Endodermal cell (in vitro differentiated cells): ENCODE measurements at regions not wholly inside any gene's neighbourhood (a gene's known extent, or its start where the extent isn't known, plus 50 kb on each side); places are given as distances from the start of the nearest gene placed in this dataset.

Experiments used
- DNase-seq: peaks from one replicate; pipeline ENCODE4 v3.0.0-alpha.2; 2017
- H3K27ac ChIP-seq: 2 replicates; pipeline ENCODE4 v1.5.1; 2013; ENCODE audit warnings: mild to moderate bottlenecking, low read depth, low read length, moderate library complexity
- H3K27me3 ChIP-seq: 2 replicates; pipeline ENCODE4 v1.6.1; 2013; ENCODE audit warnings: mild to moderate bottlenecking, low read length, moderate library complexity; ENCODE audit not compliant: insufficient read depth, control insufficient read depth, poor library complexity, severe bottlenecking
- H3K36me3 ChIP-seq: 2 replicates; pipeline ENCODE4 v1.7.0; 2013; ENCODE audit warnings: mild to moderate bottlenecking, low read length, moderate library complexity; ENCODE audit not compliant: control insufficient read depth, insufficient read depth
- H3K4me1 ChIP-seq: one replicate; pipeline ENCODE4 v1.7.0; 2013; ENCODE audit warnings: low read length; ENCODE audit not compliant: control insufficient read depth, insufficient read depth
- H3K4me3 ChIP-seq: 2 replicates; pipeline ENCODE4 v1.5.1; 2013; ENCODE audit warnings: mild to moderate bottlenecking, low read length, moderate library complexity
- H3K9ac ChIP-seq: 2 replicates; pipeline ENCODE4 v1.6.1; 2013; ENCODE audit warnings: mild to moderate bottlenecking, low read length, moderate library complexity; ENCODE audit not compliant: poor library complexity, severe bottlenecking; ENCODE audit errors: extremely low read depth
- H3K9me3 ChIP-seq: 2 replicates; pipeline ENCODE4 v1.6.1; 2013; ENCODE audit warnings: mild to moderate bottlenecking, low read length, moderate library complexity; ENCODE audit not compliant: control insufficient read depth
- H3K27ac Mint-ChIP-seq: 2 replicates; pipeline ENCODE4 v1.8.0; 2020; ENCODE audit warnings: mixed read lengths
- H3K27me3 Mint-ChIP-seq: 2 replicates; pipeline ENCODE4 v1.8.0; 2021; ENCODE audit warnings: mild to moderate bottlenecking, mixed read lengths; ENCODE audit not compliant: insufficient read depth
- H3K36me3 Mint-ChIP-seq: 2 replicates; pipeline ENCODE4 v1.8.0; 2020; ENCODE audit warnings: low read depth, mixed read lengths
- H3K4me1 Mint-ChIP-seq: 2 replicates; pipeline ENCODE4 v1.8.0; 2020; ENCODE audit warnings: mixed read lengths
- H3K4me3 Mint-ChIP-seq: 2 replicates; pipeline ENCODE4 v1.8.0; 2020; ENCODE audit warnings: mild to moderate bottlenecking, moderate library complexity, mixed read lengths
- H3K9me3 Mint-ChIP-seq: 2 replicates; pipeline ENCODE4 v1.8.0; 2020; ENCODE audit warnings: mild to moderate bottlenecking, mixed read lengths
- WGBS, 2 experiments: methylation state at CpG; one replicate each; pipeline versions ENCODE4 v1.1.5 to v1.1.7; 2013; ENCODE audit warnings: missing lambda C conversion rate in 2 of 2, mixed read lengths in 1 of 2; ENCODE audit not compliant: insufficient coverage in 1 of 2, insufficient read length in 1 of 2; 5-methylcytosine and 5-hydroxymethylcytosine counted together
- TF ChIP-seq, protein P1 (sequence below): fragments of 200-600 bp; sonication (generic); conservative IDR thresholded peaks from 2 replicates; pipeline ENCODE4 v1.5.0; 2021; ENCODE audit warnings: antibody characterized with exemption, mild to moderate bottlenecking

DNA sequence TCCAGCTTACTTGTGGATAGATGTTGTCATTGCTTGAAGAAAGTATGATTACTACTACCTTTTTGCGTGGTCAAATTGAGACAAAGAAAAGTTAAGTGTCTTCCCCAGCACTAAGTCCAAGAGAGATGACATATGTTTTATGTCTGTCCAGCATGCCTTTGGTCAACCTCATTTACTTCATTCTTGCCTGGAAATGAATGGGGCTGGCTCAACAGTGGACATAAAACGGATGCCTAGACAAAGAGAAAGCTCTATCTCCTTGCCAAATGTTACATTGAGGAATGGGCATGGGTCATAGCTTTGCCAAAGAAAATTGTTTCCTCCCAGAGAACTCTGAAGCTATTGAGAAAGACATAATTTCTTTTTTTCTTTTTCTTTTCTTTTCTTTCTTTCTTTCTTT lies 82.4 kb upstream of the PLPPR4 start:
- no peak overlapping the region for H3K4me3 ChIP-seq
- H3K9me3 ChIP-seq, result no peaks in the 10 kb centered on the region
- H3K27me3 ChIP-seq, result no peaks in the 10 kb centered on the region
- TF ChIP-seq, protein P1, sequence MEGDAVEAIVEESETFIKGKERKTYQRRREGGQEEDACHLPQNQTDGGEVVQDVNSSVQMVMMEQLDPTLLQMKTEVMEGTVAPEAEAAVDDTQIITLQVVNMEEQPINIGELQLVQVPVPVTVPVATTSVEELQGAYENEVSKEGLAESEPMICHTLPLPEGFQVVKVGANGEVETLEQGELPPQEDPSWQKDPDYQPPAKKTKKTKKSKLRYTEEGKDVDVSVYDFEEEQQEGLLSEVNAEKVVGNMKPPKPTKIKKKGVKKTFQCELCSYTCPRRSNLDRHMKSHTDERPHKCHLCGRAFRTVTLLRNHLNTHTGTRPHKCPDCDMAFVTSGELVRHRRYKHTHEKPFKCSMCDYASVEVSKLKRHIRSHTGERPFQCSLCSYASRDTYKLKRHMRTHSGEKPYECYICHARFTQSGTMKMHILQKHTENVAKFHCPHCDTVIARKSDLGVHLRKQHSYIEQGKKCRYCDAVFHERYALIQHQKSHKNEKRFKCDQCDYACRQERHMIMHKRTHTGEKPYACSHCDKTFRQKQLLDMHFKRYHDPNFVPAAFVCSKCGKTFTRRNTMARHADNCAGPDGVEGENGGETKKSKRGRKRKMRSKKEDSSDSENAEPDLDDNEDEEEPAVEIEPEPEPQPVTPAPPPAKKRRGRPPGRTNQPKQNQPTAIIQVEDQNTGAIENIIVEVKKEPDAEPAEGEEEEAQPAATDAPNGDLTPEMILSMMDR, result no peak
- H3K4me1 Mint-ChIP-seq, result no peaks in the 10 kb centered on the region
- H3K4me1 ChIP-seq, result no peaks in the 10 kb centered on the region
- no peak for DNase-seq
- no peak overlapping the region for H3K4me3 Mint-ChIP-seq
- 86 to 100% methylated on average over 2 of the region's 2 CpGs for WGBS, 2 experiments
- H3K27ac Mint-ChIP-seq, result no peak overlapping the region
- H3K27me3 Mint-ChIP-seq, result peaks cover 2% of the 10 kb centered on the region
- no peaks in the 10 kb centered on the region for H3K36me3 Mint-ChIP-seq
- no peaks in the 10 kb centered on the region for H3K36me3 ChIP-seq
- no peak overlapping the region for H3K27ac ChIP-seq
- H3K9ac ChIP-seq, result no peak overlapping the region
- no peaks in the 10 kb centered on the region for H3K9me3 Mint-ChIP-seq

DNA sequence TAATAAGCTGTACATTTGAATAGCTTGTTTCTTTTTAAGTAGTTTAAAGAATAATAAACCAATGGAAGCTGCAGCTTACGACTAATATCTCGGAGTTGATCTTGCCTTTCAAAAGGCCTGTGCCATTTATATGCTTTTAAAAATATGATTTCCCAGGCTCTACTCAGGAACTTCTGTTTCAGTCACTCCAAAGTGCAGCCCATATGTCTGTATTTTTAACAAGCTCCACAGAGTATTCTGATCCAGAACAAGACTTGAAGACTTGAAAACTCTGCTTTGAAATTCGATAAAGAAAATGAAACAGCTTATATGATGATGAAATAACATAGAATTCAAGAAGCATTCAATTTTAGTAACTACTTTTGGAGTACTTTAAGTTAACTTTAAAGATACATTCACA lies 79.1 kb upstream of the PLPPR4 start:
- no peaks in the 10 kb centered on the region for H3K9me3 ChIP-seq
- H3K4me1 ChIP-seq, result no peaks in the 10 kb centered on the region
- TF ChIP-seq, protein P1, result no peak
- H3K4me1 Mint-ChIP-seq, result no peaks in the 10 kb centered on the region
- H3K36me3 Mint-ChIP-seq, result no peaks in the 10 kb centered on the region
- no peak overlapping the region for H3K27ac ChIP-seq
- H3K9ac ChIP-seq, result no peak overlapping the region
- H3K36me3 ChIP-seq, result no peaks in the 10 kb centered on the region
- DNase-seq, result no peak
- WGBS, 2 experiments, result 77 to 89% methylated on average over 2 to 3 of the region's 3 CpGs
- H3K9me3 Mint-ChIP-seq, result no peaks in the 10 kb centered on the region
- H3K27me3 Mint-ChIP-seq, result peaks cover 2% of the 10 kb centered on the region
- H3K27me3 ChIP-seq, result no peaks in the 10 kb centered on the region
- H3K4me3 ChIP-seq, result no peak overlapping the region
- H3K4me3 Mint-ChIP-seq, result no peak overlapping the region
- H3K27ac Mint-ChIP-seq, result no peak overlapping the region

DNA sequence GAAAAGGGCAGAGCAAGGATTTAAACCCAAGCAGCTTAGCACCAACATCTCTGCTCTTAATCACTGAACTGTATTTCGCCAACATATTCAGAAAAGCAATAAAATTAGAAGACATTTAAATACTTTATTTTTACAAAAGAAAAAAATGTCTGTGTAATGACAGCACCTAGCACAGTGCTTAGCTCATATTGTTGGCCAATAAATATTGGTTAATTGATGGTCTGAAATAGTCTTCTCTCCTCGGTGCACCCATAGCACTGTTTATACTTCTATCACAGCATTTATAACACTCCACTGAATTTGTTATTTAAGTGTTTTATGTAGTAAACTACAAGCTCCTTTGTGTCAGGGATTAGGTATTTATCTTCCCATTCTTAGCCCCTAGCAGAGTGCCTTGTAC lies 70.9 kb upstream of the PLPPR4 start:
- TF ChIP-seq, protein P1, result no peak
- H3K27ac Mint-ChIP-seq, result no peak overlapping the region
- no peaks in the 10 kb centered on the region for H3K9me3 Mint-ChIP-seq
- no peaks in the 10 kb centered on the region for H3K4me1 Mint-ChIP-seq
- H3K36me3 ChIP-seq, result no peaks in the 10 kb centered on the region
- no peaks in the 10 kb centered on the region for H3K27me3 ChIP-seq
- no peaks in the 10 kb centered on the region for H3K36me3 Mint-ChIP-seq
- no peaks in the 10 kb centered on the region for H3K9me3 ChIP-seq
- H3K4me3 ChIP-seq, result no peak overlapping the region
- no peak for DNase-seq
- no peaks in the 10 kb centered on the region for H3K4me1 ChIP-seq
- H3K27ac ChIP-seq, result no peak overlapping the region
- H3K27me3 Mint-ChIP-seq, result no peaks in the 10 kb centered on the region
- 80% methylated on average over 1 of the region's 2 CpGs; no CpG with 5 or more reads in 1 of the 2 experiments for WGBS, 2 experiments
- H3K4me3 Mint-ChIP-seq, result no peak overlapping the region
- H3K9ac ChIP-seq, result no peak overlapping the region
